Left ventricle myocardium inferior (tissue), 1 donor: ENCODE measurements at regions not wholly inside any gene's neighbourhood (a gene's known extent, or its start where the extent isn't known, plus 50 kb on each side); places are given as distances from the start of the nearest gene placed in this dataset.

ENCODE experiments used
- DNase-seq: peaks from one replicate; pipeline ENCODE4 v3.0.0-alpha.2; 2020
- H3K27ac ChIP-seq: fragments of 200-600 bp; replicated peaks from 2 replicates; pipeline ENCODE4 v1.8.0; 2021
- H3K27me3 ChIP-seq: fragments of 200-600 bp; 2 replicates; pipeline ENCODE4 v1.8.0; 2021; ENCODE audit warnings: low read depth
- H3K36me3 ChIP-seq: fragments of 200-600 bp; 2 replicates; pipeline ENCODE4 v1.8.0; 2021
- H3K4me1 ChIP-seq: fragments of 200-600 bp; 2 replicates; pipeline ENCODE4 v1.8.0; 2021
- H3K4me3 ChIP-seq: fragments of 200-600 bp; 2 replicates; pipeline ENCODE4 v1.8.0; 2021; ENCODE audit warnings: mild to moderate bottlenecking, moderate library complexity
- H3K9me3 ChIP-seq: fragments of 200-600 bp; replicated peaks from 2 replicates; pipeline ENCODE4 v1.8.0; 2021
- intact Hi-C: fragments of 100-400 bp; cut with micrococcal nuclease; formaldehyde crosslinking; loops from one replicate; pipeline ENCODE4 v1.11.0; 2022
- TF ChIP-seq, protein P1 (sequence below): fragments of 200-600 bp; IDR thresholded peaks from 2 replicates; pipeline ENCODE4 v1.8.0; 2021; ENCODE audit warnings: antibody characterized with exemption, mild to moderate bottlenecking, borderline replicate concordance
- donor health status: DM: no; HTN: yes; CAD: no; lungs with severe emphysema.

DNA sequence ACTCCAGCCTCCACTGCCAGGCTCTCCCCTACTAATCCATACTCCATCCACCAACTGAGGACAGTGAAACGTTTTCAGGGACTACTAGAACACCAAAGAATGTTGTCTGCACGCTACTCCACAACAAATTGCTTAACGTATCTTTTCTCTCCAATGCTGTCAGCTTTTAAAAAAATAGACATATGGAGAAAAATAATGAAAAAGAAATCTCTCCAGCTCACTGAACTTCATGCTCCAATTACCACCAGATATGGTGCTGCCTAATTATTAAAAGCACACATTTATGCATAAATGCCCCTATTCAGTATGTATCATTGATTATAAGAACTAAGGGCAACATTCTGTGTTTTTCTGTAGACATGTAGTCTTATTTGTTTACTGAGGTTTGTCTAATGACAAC lies 672.2 kb upstream of the ANO3 start:
- intact Hi-C loops: no loop called here
- peaks cover 5% of the 10 kb centered on the region for H3K4me1 ChIP-seq
- H3K27ac ChIP-seq: no peak overlapping the region
- DNase-seq: no peak
- H3K9me3 ChIP-seq: no peaks in the 10 kb centered on the region
- H3K27me3 ChIP-seq: no peaks in the 10 kb centered on the region
- no peaks in the 10 kb centered on the region for H3K36me3 ChIP-seq
- H3K4me3 ChIP-seq: no peak overlapping the region
- TF ChIP-seq, protein P1, sequence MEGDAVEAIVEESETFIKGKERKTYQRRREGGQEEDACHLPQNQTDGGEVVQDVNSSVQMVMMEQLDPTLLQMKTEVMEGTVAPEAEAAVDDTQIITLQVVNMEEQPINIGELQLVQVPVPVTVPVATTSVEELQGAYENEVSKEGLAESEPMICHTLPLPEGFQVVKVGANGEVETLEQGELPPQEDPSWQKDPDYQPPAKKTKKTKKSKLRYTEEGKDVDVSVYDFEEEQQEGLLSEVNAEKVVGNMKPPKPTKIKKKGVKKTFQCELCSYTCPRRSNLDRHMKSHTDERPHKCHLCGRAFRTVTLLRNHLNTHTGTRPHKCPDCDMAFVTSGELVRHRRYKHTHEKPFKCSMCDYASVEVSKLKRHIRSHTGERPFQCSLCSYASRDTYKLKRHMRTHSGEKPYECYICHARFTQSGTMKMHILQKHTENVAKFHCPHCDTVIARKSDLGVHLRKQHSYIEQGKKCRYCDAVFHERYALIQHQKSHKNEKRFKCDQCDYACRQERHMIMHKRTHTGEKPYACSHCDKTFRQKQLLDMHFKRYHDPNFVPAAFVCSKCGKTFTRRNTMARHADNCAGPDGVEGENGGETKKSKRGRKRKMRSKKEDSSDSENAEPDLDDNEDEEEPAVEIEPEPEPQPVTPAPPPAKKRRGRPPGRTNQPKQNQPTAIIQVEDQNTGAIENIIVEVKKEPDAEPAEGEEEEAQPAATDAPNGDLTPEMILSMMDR: no peak

DNA sequence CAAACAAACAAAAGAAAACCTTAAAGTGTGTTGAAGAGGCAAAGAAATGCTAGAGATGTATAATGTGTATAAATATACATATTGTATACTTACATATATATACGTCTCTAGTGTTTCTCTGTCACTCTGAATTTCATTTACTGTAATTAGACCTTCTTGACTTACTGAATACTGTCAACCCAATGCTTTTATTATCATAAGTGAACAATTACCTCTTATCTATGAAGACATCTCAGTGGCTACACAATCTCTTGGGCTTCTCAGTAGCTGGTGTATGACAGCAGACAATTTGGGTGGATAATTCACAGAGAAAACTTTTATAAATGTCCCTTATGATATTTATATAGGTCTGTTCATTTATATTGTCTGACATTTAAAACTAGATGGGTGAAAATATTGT lies 664.1 kb upstream of the ANO3 start:
- no peak for DNase-seq
- intact Hi-C loops: no loop called here
- no peaks in the 10 kb centered on the region for H3K27me3 ChIP-seq

DNA sequence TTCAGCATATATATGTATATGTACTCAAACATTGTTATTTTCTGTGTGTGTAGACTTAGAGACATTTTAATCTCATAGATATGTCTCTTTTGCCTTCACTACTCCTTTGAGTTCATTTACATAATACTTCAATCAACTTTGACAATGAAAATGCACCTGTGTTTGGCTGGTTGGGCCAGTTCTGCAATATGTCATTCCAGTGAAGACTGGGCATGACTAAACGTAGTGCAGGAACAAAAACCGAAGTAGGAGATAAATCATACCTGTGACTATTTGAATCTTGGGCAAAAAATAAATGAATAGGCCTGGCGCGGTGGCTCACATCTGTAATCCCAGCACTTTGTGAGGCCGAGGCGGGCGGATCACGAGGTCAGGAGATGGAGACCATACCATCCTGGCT lies 640.0 kb upstream of the ANO3 start:
- intact Hi-C loops: no loop called here
- no peaks in the 10 kb centered on the region for H3K4me1 ChIP-seq
- H3K9me3 ChIP-seq: peaks cover 24% of the 10 kb centered on the region
- TF ChIP-seq, protein P1: no peak
- H3K36me3 ChIP-seq: no peaks in the 10 kb centered on the region
- no peaks in the 10 kb centered on the region for H3K27me3 ChIP-seq
- no peak for DNase-seq
- no peak overlapping the region for H3K4me3 ChIP-seq
- no peak overlapping the region for H3K27ac ChIP-seq

More for the DNA sequence above, 664.1 kb upstream of the ANO3 start:
- Histone ChIP-seq H3K27ac (no peak overlapping the region), H3K4me3 (no peak overlapping the region), H3K36me3 (no peaks in the 10 kb centered on the region), H3K9me3 (no peaks in the 10 kb centered on the region), H3K4me1 (no peaks in the 10 kb centered on the region)
- TF ChIP-seq, protein P1: no peak

DNA sequence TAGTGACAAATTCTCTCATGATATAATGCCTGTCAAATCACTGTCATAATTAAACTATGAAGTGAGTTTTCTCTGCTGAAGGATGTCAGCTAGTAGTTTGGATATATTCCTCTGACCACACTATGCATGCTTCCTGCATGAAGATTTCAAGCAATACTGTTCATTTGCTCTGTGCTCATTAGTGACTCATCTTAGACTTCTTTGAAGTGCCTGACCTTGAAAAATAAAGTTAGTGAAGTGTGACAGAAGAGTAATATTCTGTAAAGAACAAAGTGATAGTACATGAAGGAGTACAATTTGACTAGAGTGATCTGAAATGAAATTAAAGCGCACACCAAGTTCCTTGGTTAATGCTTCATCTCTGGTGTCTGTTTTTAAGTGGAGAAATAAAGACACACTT lies 629.5 kb upstream of the ANO3 start:
- DNase-seq: no peak
- no peaks in the 10 kb centered on the region for H3K27me3 ChIP-seq
- no peaks in the 10 kb centered on the region for H3K9me3 ChIP-seq
- TF ChIP-seq, protein P1: no peak
- H3K36me3 ChIP-seq: no peaks in the 10 kb centered on the region
- H3K4me3 ChIP-seq: no peak overlapping the region
- no peaks in the 10 kb centered on the region for H3K4me1 ChIP-seq
- intact Hi-C loops: no loop called here
- no peak overlapping the region for H3K27ac ChIP-seq

DNA sequence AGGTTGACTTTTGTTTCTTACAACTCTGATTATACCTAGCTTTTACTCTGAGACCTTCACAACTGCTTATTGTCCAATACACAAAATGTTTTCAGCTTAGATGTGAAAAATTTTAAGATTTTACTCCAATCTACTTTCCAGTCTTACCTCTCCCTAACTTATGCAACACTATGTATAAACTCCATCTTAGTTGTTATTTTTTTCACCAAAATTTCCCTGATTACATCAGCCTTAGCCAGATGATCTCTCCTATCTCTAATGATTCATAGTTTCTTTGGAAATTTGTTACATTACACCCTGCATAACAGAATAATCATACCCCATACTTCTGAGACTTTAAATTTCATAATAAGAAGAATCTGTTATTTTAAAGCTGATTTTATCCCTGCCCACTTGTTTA lies 621.0 kb upstream of the ANO3 start:
- intact Hi-C loops: no loop called here
- Histone ChIP-seq H3K4me3 (no peak overlapping the region), H3K36me3 (no peaks in the 10 kb centered on the region), H3K9me3 (no peaks in the 10 kb centered on the region), H3K4me1 (no peaks in the 10 kb centered on the region), H3K27ac (no peak overlapping the region), H3K27me3 (no peaks in the 10 kb centered on the region)
- TF ChIP-seq, protein P1: no peak
- DNase-seq: no peak

DNA sequence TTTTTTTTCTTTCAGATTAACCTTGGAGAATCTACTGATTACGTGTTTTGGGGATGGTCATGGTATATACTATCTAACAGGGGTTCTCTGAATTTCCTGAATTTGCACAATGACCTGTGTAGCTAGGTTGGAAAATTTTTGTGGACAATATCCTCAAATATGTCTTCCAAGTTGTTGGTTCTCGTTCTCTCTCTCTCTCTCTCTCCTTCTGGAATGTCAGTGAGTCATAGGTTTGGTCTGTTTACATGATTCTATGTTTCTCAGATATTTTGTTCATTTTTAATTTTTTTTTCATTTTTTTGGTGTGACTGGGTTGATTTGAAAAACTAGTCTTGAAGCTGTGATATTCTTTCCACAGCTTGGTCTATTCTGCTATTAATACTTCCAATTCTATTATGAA lies 604.0 kb upstream of the ANO3 start:
- intact Hi-C loops: no loop called here
- no peak overlapping the region for H3K27ac ChIP-seq
- H3K4me3 ChIP-seq: no peak overlapping the region
- TF ChIP-seq, protein P1: no peak
- no peaks in the 10 kb centered on the region for H3K9me3 ChIP-seq
- DNase-seq: no peak
- no peaks in the 10 kb centered on the region for H3K27me3 ChIP-seq
- H3K4me1 ChIP-seq: no peaks in the 10 kb centered on the region
- H3K36me3 ChIP-seq: no peaks in the 10 kb centered on the region
